GM18502 (cell line): ENCODE measurements at regions not wholly inside any gene's neighbourhood (a gene's known extent, or its start where the extent isn't known, plus 50 kb on each side); places are given as distances from the start of the nearest gene placed in this dataset.
A peak's percentile ranks its signal among the peaks of the same experiment; 100 is the strongest.

Source experiments
- ATAC-seq: cut with Tn5 transposase; IDR thresholded peaks from one replicate; pipeline ENCODE4 v1.9.1; 2021; ENCODE audit warnings: mild to moderate bottlenecking; ENCODE audit not compliant: unreplicated experiment, poor library complexity

GRCh38 chr5:101942321-101942882 is 353.7 kb downstream of the SLCO4C1 start:
- peak; percentile 91 for ATAC-seq

DNA sequence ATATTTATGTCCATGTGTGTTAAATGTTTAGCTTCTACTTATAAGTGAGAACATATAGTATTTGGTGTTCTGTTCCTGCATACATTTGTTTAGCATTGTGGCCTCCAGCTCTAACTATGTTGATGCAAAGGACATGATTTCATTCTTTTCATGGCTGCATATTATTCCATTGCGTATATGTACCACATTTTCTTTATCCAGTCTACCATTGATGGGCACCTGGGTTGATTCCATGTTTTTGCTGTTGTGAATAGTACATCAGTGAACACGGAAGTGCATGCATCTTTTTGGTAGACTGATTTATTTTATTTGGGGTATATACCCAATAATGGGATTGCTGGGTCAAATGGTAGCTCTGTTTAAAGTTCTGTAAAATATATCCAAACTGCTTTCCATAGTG is 359.0 kb downstream of the SLCO4C1 start:
- ATAC-seq = no peak

- no peak for ATAC-seq
Measured at GRCh38 chr5:101935086-101935485, 361.0 kb downstream of the SLCO4C1 start.

- ATAC-seq = no peak
Measured at GRCh38 chr5:101932599-101932998, 363.5 kb downstream of the SLCO4C1 start.

DNA sequence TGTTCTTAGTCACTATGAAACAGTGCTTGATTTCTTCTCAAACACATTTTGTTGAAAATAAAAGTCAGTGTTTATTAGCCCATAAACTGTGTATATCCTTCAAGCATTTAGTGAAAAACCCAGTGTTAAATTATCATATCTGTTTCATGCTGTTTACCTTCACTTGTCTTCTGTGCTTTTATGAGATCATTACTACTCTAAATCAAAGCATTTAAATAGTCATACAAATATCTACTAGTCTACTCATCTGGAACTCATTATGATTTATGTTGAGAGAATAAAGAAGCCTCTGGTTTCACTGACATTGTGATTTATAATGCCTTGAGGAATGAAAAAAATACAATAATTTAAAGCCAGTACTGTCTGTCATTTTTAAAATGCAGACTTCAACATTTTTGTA is 366.5 kb downstream of the SLCO4C1 start:
- no peak for ATAC-seq

GRCh38 chr5:101917166-101917565 is 378.9 kb downstream of the SLCO4C1 start:
- ATAC-seq = no peak

DNA sequence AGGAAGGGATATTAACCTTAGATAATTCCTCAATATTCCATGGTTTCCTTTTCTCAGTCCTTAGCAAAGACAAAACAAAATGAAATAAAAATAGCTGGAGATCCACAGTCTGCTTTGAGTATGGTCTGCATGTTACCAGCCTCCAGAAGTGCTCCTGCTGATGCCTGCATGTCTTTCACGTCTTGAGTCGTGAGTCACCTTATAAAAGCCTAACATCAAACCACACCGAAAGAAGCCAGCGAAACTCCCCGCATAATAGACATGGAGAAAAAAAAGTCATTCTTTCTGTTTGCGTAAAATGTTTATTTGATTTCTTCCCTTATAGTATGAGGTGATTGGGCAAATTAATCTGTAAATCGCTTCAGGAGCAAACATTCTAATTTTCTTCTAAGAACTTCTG is 380.5 kb downstream of the SLCO4C1 start:
- ATAC-seq = no peak

- ATAC-seq = no peak
Measured at GRCh38 chr5:101904736-101905135, 391.3 kb downstream of the SLCO4C1 start.

DNA sequence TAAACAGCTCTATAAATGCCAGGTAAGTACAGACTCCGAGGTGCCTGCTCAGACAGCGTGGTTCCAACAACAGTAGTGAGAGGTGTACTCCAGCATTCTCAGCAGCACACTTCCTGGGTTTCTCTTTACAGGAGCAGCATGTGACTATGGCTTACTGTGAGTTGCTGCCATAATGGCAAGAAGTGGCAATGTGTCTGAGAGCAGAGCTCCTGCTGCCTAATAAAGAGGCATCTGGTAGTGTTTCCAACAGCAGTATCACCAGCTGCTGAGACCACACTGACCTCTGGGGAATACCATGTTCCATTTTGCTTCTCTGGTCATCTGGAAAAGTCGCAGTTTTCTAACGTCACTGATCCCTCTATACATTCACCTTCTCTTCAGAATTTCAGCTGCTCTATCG is 398.2 kb downstream of the SLCO4C1 start:
- ATAC-seq = peak; percentile 49

DNA sequence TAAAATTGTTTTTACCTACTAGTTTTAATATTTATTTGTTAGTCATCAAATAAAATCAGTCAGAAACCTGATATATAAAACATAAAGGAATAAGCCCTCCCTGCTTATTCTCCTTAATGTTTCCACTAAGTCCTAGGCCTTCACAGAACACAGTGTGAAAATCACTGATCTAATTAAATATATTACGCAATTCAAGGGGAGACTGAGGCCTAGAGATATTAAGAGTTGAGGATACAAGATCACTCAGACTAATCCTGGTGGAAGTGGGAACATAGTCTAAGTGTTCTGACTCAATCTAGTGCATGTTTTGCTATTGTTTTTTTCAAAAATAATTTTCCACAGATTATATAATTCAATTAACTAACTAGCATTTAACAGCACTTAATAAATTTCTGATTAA is 401.1 kb downstream of the SLCO4C1 start:
- ATAC-seq = no peak

GRCh38 chr5:101878190-101878589 is 417.9 kb downstream of the SLCO4C1 start:
- ATAC-seq = no peak

- no peak for ATAC-seq
Measured at GRCh38 chr5:101877451-101877850, 418.6 kb downstream of the SLCO4C1 start.

DNA sequence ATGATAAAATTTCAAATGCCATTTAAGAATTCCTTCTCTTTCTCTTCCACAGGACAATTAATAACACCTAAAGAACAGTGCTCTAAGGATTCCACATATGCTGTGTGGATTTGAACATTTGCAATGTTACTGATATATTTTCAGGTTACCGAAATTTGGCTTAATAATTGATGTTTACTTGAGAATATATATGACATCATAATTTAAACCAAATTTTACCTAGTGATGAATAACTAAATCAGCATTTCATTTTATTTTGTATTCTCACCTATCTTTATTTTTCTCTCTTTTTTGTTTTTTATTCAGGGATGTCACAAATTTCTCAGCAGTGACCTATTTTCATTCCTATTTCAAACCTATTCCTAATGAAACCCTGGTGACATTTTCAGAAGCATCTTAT is 429.6 kb downstream of the SLCO4C1 start:
- ATAC-seq = no peak

GRCh38 chr5:101860563-101860962 is 435.5 kb downstream of the SLCO4C1 start:
- ATAC-seq = no peak

DNA sequence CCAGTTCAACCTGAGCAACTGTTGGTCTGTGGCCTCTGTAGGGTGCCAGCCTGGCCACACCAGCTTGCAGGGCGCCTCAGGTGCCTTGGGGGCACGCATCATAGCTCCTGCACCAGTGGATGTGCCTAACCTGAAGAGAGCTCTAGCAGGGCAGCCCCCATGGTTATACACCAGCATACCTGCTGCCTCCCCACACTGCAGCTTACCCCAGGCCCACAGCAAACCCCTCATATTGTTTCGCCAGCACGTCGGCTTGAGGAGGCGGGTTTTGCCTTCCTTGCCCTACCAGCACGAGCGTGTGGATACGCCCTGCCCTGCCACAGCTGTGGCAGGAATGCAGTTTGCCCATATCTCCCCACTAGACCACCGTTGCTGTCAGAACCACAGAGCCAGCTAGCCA is 435.9 kb downstream of the SLCO4C1 start:
- no peak for ATAC-seq

DNA sequence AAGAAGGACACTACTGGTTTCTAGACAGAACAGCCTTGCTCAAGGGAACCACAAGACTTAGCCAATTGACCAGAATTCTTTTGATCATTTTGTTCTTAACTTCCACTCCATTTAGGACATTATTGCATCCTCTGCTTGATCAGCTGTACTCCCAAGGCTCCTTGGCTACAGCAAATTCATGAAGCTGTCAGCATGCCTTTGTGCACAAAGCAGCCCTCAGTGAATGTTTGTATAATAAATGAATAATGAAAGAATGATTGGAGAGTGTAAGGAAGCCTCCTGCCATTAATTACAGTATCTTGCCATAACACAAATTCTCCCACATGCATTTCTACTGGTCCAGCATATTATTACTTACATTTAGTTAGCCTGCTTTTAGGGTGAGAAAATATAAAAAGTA is 449.6 kb downstream of the SLCO4C1 start:
- ATAC-seq = no peak

GRCh38 chr5:101843055-101843454 is 453.0 kb downstream of the SLCO4C1 start:
- no peak for ATAC-seq

- ATAC-seq = no peak
Measured at GRCh38 chr5:101838435-101838834, 457.6 kb downstream of the SLCO4C1 start.

GRCh38 chr5:101829255-101829654 is 466.8 kb downstream of the SLCO4C1 start:
- no peak for ATAC-seq

DNA sequence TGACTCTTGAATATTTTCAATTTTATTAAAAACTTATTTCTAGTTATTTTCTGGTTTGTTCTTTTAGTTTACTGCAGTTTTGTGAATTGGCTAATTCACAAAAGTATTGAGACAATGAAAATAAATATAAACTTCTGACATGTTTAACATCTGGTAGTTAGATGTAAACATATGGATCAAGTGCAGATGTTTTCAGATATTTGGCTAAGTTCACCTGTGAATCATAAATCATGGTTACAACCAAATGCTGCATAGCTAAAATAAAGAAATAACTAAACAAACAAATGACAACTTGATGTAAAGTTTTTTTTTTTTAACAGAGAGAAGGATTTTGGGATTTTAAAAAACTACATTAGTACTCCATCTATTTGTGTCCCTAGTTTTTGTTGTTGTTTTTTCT is 484.6 kb downstream of the SLCO4C1 start:
- ATAC-seq = no peak

GRCh38 chr5:101806410-101806809 is 489.7 kb downstream of the SLCO4C1 start:
- no peak for ATAC-seq

- ATAC-seq = no peak
Measured at GRCh38 chr5:101796427-101796826, 499.7 kb downstream of the SLCO4C1 start.

GRCh38 chr5:101788797-101789196 is 507.3 kb downstream of the SLCO4C1 start:
- ATAC-seq = no peak
